ENCODE measurements at regions not wholly inside any gene's neighbourhood (a gene's known extent, or its start where the extent isn't known, plus 50 kb on each side); places are given as distances from the start of the nearest gene placed in this dataset.

DNA sequence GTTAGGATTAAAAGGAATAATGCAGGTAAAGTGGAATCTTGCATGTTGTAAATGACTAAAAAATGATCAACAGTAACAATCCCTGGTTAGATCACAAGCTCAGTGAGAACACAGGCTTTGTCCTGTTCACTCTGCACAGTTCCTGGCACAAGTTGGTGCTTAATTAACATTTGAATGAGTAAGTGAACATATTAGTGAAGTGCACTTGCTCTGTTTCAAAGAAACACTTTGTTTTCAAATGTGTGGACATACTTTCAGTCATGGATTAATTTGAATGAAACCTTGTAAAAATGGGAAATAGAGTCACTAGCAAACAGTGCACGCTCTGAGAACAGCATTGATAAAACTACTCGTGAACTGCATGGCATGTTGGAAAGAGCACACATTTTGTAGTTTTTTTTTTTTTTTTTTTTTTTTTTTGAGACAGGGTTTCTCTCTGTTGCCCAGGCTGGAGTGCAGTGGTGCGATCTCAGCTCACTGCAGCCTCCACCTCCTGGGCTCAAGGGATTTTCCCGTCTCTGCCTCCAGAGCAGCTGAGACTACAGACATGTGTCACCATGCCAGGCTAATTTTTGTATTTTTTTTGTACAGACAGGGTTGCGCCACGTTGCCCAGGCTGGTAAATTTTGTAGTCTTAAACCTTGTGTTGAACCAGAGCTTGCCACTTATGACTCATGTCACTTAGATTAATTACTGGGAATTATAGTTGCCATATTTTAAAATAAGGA, 159.9 kb downstream of the LURAP1L start:
- no peak for DNase-seq

DNA sequence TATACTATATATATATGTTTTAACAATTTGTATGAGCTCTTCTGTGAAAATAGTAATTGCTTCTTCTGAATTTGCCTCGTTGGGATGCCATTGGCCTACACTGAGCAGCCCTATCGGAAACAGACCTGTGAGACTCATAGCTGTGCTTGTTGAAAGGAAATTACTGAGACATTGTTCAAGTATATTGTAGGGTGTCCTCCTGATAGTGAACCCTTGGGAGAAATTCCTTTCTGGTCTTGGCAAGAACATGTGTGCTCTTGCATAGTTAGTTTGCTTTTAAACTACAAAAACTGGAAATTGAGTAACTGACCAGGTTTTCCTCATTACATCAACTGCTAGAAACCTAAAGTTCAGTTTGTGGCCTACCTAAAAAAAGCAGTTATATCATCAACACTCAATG, 160.9 kb downstream of the LURAP1L start:
- no peak for DNase-seq

DNA sequence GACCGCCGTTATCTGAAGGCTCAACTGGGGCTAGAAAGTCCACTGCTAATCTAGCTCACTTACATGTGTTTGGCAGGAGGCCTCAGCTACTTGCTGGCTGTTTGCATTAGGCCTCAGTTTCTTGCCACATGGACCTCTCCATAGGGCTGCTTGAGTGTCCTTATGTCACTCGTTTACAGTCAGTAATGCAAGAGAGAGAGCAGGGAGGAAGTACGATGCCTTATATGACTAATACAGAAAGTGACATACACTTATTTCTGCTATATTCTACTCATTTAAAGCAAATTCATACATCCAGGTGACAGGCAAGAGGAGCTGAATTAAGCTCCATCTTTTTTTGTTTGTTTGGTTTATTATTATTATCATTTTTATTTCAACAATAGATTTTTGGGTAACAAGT, 179.6 kb downstream of the LURAP1L start:
- no peak for DNase-seq

DNA sequence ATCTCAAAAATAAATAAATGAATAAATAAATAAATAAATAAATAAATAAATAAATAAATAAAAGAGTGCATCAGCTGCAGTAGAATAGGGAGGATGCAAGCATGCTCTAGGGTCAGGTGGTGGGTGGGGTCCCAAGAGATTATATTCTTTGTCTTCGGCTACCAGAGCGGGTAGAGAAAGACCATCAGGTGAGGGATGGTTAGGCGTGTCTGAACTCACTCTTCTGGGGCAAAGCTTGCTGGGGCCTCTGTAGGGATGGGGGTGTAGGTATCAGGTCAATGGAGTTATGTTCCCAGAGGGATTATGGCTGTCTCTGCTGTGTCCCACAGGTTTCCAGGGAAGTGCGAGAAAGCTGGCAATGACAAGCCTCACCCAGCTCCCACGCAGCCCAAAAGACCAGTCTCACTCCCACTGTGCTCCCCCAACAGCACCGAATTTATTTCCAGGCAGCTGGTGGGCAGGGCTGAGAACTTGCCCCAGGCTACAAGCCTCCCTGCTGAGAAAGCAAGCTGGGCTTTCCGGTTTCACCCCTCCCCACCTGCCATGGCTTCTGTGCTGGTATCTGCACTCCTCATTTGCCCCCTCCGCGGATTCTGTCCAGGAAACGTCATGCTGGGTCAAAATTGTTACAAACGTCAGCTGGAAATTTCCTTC, 180.8 kb downstream of the LURAP1L start:
- no peak for DNase-seq

DNA sequence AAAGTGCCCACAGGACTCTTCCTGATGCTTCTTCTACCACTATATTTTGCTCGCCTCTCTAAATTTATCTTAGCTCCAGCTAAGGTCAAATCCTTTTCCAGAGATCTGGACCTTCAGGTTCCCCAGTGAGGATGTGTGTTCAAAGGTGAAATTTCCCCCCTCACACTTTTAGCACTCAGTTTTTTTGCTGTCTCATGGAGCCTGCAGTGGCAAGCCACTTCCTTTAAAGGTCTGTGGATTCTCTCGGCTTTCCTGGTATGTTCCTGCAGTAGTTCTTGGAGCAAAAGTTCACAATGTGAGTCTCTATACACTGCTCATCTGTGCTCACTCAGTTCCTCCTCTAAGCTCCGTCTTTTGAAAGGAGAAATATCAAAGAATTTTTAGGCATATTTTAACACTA, 181.4 kb downstream of the LURAP1L start:
- DNase-seq, result no peak

DNA sequence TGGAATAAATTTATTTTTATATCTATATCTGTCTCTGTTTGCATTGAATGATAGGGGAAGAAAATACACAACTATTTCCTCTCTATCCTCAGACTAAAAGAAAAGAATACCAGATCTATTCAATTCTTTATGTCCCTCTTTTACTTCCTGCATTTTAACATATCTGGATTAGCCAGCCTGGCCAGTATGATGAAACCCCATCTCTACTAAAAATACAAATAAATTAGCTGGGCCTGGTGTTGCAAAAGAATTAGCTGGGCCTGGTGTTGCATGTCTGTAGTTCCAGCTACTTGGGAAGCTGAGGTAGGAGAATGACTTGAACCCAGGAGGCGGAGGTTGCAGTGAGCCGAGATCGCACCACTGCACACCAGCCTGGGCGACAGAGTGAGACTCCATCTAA, 182.0 kb downstream of the LURAP1L start:
- no peak for DNase-seq

DNA sequence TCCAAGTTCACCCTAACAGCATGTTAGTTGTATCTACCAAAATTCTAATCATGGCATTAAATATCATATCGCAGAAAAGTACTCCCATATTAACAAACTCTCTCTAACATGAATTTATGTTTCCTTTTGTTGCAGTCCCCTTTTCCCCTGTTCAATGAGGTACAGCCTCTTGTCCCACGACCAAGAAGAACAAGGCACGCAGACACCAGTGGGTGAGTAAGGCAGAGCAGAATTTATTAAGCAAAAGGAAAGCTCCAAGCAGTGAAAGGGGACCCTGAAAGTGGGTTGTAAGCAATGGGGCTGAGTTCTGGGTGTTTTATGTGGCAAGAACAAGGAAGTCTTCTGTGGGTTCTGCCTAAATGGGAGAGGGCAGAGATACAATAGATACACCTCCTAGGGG, 183.5 kb downstream of the LURAP1L start:
- no peak for DNase-seq

DNA sequence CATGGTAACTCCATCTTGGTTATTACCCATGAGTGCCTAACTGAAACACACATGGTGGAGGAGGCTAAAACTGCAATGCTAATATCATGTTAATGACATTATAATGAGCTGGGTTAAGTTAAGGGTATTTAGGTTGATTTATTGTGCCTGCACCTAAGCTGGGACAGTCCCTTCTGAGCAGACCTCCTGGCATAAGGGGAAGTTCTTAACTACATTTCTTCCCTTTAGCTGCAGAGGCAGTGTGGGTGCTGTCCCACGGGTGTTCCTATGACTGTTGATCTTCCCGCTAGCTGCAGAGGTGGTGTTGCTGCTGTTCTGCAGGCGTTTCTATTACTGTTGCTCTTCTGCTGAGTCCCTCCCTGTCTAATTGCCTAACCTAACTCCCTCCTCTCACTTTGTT, 183.9 kb downstream of the LURAP1L start:
- DNase-seq, result no peak

DNA sequence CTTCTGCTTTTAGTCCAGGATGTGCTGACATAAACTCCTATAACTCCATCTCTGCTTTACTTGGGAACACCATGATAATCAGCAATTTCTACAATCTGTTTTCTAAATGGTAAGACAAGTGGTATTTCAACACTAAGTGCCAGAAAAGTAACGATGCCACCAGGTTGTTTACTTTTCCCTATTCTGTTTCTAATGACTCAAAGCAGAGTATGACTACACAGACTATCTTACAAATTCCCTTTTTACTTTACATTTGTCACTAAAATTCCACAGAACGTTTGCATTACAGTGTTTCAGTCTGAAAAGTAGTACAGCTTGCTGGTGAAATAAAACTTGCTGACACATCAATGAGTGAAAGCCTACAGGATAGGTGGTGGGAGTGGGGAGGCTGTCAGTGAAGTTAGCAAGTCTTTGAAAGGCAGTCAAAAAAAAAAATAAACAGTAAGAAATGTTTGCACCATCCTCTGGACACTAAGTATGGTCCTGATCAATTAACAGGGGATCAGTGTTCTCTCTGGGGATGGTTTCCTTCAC, 186.5 kb downstream of the LURAP1L start:
- no peak for DNase-seq

DNA sequence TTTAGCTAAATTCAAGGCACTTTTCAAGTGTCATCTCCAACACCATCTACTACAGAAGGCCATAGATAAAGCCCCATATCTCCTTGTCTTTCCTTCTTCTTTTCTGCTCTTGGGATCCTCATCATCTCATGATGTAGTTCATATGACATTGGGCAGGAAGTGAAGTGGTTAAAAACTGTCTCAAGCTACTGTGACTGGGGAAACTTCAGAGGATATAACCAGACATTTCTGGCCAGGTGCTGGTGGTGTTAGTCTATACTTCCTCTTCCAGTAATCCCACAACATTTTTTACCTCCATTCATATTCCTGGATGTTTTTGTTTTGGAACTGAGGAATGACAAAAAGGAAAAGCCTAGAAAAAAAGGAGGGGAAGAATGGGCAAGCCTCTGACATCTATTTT, 188.7 kb downstream of the LURAP1L start:
- DNase-seq, result no peak

DNA sequence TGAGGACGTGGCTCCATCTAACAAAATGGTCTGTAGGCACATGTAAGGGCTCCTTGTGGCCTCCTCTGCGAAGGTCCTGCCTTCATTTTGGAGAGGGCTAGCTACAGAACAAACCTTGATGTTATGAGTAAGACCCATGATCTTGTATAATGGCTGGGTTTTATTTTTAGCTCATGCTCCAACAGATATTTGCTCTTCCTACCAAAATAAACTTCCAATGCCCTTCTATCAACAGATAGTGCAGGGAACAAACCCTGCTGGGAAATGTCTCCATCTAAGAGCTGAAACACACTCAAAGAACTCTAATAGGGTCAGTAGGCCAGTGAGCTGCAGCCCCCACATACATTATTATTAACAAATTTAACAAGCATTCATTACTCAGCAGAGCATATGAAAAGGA, 189.5 kb downstream of the LURAP1L start:
- DNase-seq, result no peak

DNA sequence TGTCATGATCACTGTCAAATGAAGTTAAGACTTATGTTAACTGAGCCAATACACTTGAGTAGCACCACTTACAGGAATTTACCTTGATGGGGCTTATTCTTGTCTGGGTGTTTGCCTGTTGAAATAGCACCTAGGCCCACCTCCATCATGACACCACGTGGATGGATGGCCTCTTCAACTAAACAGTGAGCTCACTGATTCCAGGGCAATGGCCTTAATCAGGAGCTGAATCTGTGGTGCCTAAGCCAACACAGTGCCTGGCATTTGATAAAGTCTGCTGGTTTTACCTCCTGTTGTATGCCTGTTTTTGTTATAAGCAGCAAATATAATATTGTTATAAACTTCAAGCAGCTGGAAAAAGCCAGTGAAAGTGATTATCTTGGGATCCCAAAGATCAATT, 190.5 kb downstream of the LURAP1L start:
- no peak for DNase-seq

DNA sequence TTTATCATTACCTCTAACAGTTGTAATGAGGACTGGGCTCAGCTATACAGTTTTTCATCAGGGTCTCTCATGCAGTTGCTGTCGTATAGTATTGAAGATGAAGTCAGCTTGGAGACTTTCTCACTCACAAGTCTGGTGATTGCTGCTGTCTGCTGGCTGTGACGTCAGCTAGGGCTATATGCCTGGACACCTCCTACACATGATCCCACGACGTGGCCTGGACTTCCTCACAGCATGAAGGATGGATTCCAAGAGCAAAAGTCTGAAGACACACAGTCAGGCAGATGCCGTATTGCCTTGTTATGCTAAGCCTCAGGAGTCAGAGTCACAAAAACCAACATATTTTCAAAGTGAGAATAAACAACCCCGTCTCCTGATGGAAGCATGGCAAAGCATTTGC, 193.3 kb downstream of the LURAP1L start:
- DNase-seq, result no peak

DNA sequence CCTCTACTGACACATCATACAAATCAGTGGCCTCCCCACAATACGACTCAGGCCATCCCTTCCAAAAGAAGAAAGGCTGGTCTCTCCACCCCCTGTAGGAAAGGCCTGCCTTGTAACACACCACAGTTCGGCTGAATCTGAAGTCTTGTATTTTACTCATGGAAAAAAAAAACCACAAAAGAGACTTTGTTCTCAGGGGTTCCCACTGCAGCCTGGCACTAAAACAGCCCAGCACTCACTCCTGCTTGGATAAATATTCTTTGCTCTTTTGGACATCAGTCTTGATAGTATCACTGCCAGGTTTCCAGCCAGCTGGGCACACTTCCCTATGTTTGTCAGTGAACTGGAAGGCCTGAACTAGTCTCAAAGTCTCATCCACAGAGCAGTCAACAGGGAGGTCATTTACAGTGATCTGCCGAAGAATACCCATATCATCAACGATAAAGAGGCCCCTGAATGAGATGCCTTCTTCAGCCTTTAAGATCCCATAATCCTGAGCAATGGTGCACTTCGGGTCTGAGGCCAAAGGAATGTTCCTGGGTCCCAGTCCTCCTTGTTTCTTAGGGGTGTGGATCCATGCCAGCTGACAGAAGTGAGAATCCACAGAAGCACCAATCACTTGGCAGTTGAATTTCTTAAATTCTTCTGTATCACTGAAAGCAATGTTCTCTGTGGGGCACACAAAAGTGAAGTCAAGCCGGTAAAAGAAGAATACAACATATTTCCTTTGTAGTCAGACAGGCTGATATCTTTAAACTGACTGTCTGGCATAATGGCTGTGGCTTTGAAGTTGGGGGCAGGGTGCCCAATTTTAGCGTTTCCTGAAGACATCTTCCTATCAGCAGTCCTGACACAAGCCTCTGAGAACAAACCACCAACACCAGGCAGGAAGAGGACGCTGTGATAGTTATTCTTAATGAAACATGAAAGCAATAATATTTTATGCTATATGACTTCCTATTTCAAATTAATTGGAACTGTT, 198.1 kb downstream of the LURAP1L start:
- no peak for DNase-seq

DNA sequence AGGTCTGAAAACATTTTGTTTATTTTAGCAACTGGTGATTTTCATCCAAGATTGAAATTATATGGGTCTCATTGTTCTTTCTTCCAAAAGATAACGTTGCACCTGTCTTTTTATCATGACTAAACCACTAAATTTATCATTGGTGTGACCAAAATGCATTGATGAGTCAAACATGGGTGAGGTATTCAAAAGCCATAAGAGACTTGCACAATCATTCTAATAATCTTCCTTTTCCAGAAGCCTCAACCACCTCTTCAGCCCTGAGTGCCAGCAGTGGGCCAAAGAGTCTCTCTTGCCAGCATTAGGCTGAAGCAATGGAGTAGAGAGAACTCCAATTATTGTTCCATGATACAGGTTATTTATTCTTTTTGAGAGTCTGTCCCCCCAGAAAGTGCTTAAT, 198.9 kb downstream of the LURAP1L start:
- DNase-seq, result no peak

DNA sequence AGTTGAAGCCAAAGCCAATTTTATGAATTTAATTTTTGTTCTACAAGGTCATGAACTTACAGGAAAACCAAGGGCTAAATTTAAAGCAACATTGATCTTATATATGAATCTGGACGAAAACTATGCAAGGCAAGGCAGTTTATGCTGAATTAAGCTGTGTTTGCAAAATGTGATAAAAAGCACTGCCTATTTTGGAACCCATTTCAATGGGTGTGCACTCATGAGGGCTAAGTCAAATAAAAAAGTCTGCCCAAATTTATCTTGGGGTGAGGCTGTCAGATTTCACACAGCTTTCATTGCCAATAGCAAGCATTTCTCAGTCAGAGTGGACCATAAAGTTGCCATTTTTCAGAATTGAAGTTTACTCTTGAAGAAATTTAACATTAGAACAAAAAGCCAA, 199.9 kb downstream of the LURAP1L start:
- DNase-seq, result no peak

DNA sequence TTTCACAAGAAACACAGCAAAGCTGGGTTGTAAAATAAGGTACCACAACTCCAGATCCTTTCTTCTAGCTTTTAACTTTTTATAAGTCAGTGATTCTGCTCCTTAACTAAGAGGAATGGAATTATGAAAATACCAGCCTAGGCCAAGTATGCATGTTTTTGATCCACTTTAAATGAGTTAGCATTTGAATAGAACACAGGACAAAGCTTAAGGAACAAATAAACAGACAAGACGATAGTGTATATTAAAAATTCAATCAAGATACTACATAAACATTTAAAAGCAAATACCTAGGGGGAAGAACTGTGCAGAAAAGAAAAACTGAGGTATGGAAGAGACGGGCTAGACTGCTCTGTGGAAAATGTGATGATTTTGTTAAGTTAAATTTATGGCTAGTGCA, 200.7 kb downstream of the LURAP1L start:
- no peak for DNase-seq

DNA sequence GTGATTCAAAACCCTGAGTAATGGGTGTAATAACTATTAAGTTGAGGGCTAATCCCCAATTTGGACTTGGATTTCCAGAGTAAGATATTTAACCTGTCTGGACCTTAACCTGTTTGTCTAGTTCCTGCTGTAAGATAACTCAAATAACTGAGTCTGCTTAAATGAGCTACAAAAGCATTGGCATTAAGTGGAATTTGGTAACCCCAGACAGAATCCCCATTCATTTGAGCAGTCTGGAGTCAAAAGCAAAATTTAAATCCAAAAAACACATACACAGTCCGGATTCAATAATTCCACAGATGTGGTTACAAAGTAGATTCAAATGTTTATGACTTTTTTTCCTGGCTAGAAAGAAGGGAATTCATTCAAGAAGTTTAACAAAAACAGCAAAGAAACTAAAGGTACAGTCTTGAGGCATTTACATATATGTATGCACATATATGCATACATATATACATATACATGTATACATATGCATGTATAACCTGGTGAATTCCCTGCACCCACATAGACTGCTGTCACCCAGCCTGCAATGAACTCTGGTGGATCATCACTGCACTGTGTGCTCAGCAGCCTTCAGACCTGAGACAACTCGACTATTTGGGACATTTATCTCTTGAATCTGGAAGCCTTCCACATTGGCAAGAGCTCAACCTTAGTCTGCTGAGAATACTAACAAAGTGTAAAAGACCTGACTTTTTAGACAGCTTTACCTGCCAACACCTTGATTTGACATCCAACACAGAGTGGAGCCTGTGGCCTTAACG, 205.4 kb downstream of the LURAP1L start:
- no peak for DNase-seq

DNA sequence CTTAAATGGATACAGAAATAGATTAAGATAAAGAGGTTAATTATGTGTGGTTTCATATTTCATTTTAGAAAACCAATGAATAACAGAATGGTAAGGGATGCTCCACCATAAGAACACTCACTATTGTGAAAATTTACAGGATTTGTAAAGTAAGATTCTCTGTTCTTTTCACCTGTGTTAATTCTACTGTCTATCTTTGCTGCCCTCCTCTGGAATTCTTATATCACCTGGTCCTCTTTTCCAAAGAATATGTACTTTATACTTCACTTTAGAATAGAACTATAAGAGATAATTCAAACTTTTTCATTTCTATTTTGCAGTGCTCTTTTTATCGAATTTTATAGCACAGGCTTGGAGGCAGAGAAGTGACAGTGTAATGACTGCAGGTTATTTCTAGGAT, 213.4 kb downstream of the LURAP1L start:
- DNase-seq, result no peak

DNA sequence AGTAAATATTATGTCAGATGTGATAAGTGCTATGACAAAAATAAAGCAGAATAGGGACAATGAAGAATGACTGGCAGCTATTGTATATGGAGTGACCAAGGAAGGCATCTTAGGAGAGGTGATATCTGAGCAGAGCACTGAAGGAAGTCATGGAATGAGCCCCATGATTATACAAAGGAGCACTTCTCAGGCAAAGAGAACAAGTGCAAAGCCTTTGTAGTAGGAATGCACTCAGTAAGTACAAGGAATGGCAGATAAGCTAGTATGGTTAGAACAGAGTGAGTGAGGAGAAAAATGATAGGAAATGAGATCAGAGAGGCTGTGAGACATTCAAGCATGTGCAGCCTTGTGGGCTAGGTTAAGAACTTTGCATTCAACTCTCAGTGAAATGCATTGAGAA, 214.8 kb downstream of the LURAP1L start:
- no peak for DNase-seq

DNA sequence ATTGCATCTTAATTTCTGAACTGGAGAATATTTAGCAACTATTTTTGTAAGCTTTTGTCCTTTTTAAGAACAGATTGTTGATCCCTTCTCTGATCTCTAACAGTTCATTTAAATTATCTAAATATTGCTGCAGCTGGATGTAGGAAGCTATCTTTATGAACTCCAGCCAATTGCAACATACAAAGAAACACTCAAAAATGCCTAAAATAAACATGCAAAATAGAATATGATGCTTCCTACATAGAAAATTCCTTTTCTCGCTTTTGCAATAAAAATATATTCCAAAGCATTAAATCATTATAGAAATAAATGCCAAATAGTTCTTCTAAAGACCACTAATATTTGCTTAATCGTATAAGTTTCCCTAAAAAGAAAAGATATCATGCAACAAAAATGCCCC, 218.6 kb downstream of the LURAP1L start:
- DNase-seq, result no peak

DNA sequence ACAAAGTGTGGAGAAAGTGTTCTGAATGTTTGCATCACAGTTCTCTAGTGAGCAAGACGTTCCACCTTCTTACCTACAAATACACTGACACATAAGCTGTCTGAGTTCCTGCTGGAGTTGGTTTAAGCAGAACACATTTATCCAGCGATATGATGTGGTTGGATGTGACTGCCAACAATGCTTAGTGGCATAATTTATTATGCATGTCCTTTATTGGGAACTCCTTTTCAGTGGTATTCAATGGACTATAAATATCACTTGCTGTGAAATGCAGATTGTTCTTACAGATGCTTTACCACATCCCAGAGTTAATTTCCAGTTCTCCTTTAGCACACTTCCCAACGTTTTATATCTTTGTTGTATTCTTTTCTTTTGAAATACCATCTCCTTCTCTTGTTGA, 222.2 kb downstream of the LURAP1L start:
- no peak for DNase-seq
